ENCODE measurements at regions not wholly inside any gene's neighbourhood (a gene's known extent, or its start where the extent isn't known, plus 50 kb on each side); places are given as distances from the start of the nearest gene placed in this dataset.

GRCh38 chr2:172242471-172242870, 139.8 kb upstream of the DLX2 start:
- TF ChIP-seq, protein P1, sequence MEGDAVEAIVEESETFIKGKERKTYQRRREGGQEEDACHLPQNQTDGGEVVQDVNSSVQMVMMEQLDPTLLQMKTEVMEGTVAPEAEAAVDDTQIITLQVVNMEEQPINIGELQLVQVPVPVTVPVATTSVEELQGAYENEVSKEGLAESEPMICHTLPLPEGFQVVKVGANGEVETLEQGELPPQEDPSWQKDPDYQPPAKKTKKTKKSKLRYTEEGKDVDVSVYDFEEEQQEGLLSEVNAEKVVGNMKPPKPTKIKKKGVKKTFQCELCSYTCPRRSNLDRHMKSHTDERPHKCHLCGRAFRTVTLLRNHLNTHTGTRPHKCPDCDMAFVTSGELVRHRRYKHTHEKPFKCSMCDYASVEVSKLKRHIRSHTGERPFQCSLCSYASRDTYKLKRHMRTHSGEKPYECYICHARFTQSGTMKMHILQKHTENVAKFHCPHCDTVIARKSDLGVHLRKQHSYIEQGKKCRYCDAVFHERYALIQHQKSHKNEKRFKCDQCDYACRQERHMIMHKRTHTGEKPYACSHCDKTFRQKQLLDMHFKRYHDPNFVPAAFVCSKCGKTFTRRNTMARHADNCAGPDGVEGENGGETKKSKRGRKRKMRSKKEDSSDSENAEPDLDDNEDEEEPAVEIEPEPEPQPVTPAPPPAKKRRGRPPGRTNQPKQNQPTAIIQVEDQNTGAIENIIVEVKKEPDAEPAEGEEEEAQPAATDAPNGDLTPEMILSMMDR (IDR thresholded peaks at IDR 0.05; ENCODE audit: poor library complexity), result no peak
- TF ChIP-seq EZH2 (IDR thresholded peaks at IDR 0.05; ENCODE audit: borderline replicate concordance) (no peak), EZH2phosphoT487 (IDR thresholded peaks at IDR 0.05; ENCODE audit: low read depth, severe bottlenecking, unreplicated experiment) (no peak)
